KMS-11 (cell line): ENCODE measurements at regions not wholly inside any gene's neighbourhood (a gene's known extent, or its start where the extent isn't known, plus 50 kb on each side); places are given as distances from the start of the nearest gene placed in this dataset.

Source experiments
- H2AFZ ChIP-seq: fragments of 200-600 bp; sonication (generic); 2 replicates; pipeline ENCODE4 v1.6.1; 2016; ENCODE audit warnings: antibody characterized with exemption, mixed run types, low read depth
- H3K27ac ChIP-seq: fragments of 200-600 bp; sonication (generic); 2 replicates; pipeline ENCODE4 v1.6.1; 2016; ENCODE audit warnings: mild to moderate bottlenecking, mixed run types
- H3K27me3 ChIP-seq: fragments of 200-600 bp; sonication (generic); 2 replicates; pipeline ENCODE4 v1.6.1; 2017; ENCODE audit warnings: mild to moderate bottlenecking, low read depth, mixed run types, moderate library complexity; ENCODE audit not compliant: insufficient read depth
- H3K36me3 ChIP-seq: fragments of 200-600 bp; sonication (generic); 2 replicates; pipeline ENCODE4 v1.6.1; 2017; ENCODE audit warnings: mild to moderate bottlenecking, mixed run types; ENCODE audit not compliant: insufficient read depth
- H3K4me1 ChIP-seq: fragments of 200-600 bp; sonication (generic); 2 replicates; pipeline ENCODE4 v1.6.1; 2016; ENCODE audit warnings: mild to moderate bottlenecking, low read depth, mixed run types; ENCODE audit not compliant: poor library complexity, severe bottlenecking
- H3K4me2 ChIP-seq: fragments of 200-600 bp; sonication (generic); 2 replicates; pipeline ENCODE4 v1.7.0; 2016; ENCODE audit warnings: mild to moderate bottlenecking, mixed run types
- H3K4me3 ChIP-seq: fragments of 200-600 bp; sonication (generic); IDR thresholded peaks from 2 replicates; pipeline ENCODE4 v1.6.1; 2017; ENCODE audit warnings: low read depth, low read length, mixed read lengths; ENCODE audit not compliant: insufficient read depth
- H3K79me2 ChIP-seq: fragments of 200-600 bp; sonication (generic); 2 replicates; pipeline ENCODE4 v1.6.1; 2016; ENCODE audit warnings: low read depth, mixed run types; ENCODE audit not compliant: insufficient read depth
- H3K9ac ChIP-seq: fragments of 200-600 bp; sonication (generic); 2 replicates; pipeline ENCODE4 v1.6.1; 2016; ENCODE audit warnings: mild to moderate bottlenecking, mixed run types
- H4K20me1 ChIP-seq: fragments of 200-600 bp; sonication (generic); 2 replicates; pipeline ENCODE4 v1.6.1; 2016; ENCODE audit warnings: mild to moderate bottlenecking, mixed run types; ENCODE audit not compliant: insufficient read depth
- CTCF ChIP-seq: fragments of 200-600 bp; sonication (generic); conservative IDR thresholded peaks from 2 replicates; pipeline ENCODE4 v1.6.1; 2017; ENCODE audit warnings: low read depth, mild to moderate bottlenecking, antibody characterized with exemption, low read length, moderate library complexity, mixed read lengths

DNA sequence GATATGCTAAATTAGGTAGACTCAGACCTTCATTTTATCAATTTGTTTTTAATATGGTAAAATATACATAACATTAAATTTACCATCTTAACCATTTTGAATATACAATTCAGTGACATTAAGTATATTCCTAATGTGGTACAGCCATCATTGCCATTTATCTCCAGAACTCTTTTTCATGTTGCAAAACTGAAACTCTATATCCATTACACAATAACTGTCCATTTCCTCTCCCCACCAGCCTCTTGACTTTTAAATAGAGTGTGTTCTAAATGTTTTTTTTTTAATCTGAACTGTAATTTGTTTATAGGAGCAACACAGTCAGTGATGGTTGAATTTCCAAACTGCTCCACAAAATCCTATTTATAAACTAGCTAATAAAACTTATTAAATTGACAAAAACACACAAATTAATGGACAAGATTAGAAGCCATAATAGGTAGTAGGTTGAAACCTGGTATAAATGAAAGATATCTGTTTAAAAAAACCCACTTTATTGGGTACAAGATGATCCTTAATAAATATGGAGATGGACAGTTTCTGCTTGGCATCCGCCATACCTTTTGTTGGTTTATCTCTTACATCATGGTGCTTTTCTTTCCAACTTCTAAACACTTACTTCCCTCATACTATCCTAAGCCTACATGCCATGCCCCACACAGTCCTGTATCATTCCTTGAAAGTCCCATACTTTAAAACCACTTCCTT is 142.4 kb downstream of the ZPLD1 start:
- Histone ChIP-seq H4K20me1 (no peaks in the 10 kb centered on the region), H3K4me2 (peak overlapping the region; percentile 46), H2AFZ (no peak overlapping the region), H3K36me3 (no peaks in the 10 kb centered on the region), H3K27ac (no peak overlapping the region), H3K9ac (no peak overlapping the region), H3K27me3 (no peaks in the 10 kb centered on the region), H3K4me3 (no peak overlapping the region), H3K79me2 (no peaks in the 10 kb centered on the region), H3K4me1 (peaks cover 23% of the 10 kb centered on the region)
- no peak for TF ChIP-seq CTCF

DNA sequence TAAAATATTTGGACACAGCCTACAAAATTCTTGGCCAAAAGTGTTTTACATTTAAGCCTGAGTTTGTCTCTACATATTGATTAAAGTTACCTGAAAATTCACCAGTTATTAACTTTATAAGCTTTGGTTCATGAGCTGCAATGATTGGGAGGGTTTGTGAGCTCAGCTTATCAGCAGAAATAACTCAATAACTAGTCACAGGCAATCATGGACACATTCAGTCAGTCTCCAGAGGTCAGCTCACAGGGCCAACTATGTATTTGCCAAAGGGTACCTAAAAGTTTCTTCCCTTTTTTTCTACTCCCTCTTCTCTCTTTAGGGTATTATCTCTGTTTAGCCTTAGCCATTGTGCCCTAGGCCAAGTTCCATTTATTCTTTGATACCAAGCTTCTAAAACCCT is 145.9 kb downstream of the ZPLD1 start:
- H3K36me3 ChIP-seq = no peaks in the 10 kb centered on the region
- H3K9ac ChIP-seq = no peak overlapping the region
- H2AFZ ChIP-seq = no peak overlapping the region
- no peak overlapping the region for H3K27ac ChIP-seq
- no peak overlapping the region for H3K4me3 ChIP-seq
- H3K4me1 ChIP-seq = peaks cover 22% of the 10 kb centered on the region
- no peaks in the 10 kb centered on the region for H3K79me2 ChIP-seq
- no peak for TF ChIP-seq CTCF
- H4K20me1 ChIP-seq = no peaks in the 10 kb centered on the region
- H3K27me3 ChIP-seq = no peaks in the 10 kb centered on the region
- H3K4me2 ChIP-seq = no peak overlapping the region

DNA sequence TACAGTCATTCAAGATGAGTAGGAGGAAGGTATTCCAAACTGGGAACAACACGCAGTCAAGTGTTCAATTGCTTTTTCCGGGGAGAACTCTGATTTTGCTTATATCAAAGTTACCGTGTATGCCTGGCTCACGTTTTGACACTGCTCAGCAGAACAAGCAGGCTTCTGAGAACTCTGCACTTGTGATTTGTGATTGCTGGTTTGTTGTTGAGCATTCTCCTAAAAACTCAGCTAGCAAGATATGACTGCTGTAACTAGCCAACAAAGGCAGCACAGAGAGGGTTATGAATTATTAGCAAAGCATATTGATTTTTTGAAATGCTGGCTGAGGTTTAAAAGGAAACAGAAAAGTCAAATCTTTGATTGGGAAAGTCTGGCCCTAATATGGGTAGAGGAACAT is 151.7 kb downstream of the ZPLD1 start:
- Histone ChIP-seq H3K27me3 (no peaks in the 10 kb centered on the region), H4K20me1 (no peaks in the 10 kb centered on the region), H2AFZ (no peak overlapping the region), H3K79me2 (no peaks in the 10 kb centered on the region), H3K9ac (no peak overlapping the region), H3K4me2 (no peak overlapping the region), H3K36me3 (no peaks in the 10 kb centered on the region), H3K4me1 (peaks cover 13% of the 10 kb centered on the region), H3K27ac (no peak overlapping the region), H3K4me3 (no peak overlapping the region)
- TF ChIP-seq CTCF = no peak

DNA sequence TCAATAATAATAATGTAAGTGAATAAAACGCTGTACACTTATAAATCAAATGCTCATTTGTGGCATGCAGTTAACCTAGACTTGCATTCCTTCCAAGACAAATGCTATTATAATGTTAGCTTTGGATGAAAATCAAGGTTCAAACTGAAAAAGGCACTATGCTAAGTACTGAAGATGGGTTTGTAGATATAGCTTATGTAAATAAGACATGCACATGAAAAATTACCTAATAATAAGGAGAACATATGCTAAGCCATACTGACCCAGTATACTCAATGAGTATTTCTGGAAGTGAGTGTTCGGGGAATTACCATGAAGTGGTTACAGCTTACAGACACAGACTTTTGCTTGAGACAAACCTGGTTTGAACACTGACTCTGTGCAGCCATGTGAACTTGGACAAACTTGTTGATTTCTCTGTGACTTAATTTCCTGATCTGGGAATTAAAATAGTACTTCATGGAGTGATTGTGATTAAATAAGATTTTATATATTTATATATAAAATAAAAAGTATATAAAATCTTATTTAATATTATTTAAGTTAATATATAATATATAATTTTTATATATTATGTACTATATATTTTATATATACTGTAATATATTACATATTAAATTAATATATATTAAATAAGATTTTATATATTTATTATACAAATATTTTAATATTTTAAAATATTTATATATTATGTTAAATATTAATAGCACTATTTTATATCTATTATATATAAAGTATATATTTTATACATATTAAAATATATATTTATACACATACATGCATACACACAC is 159.2 kb downstream of the ZPLD1 start:
- Histone ChIP-seq H3K79me2 (no peaks in the 10 kb centered on the region), H3K36me3 (no peaks in the 10 kb centered on the region), H3K4me3 (no peak overlapping the region), H4K20me1 (no peaks in the 10 kb centered on the region), H3K4me1 (no peaks in the 10 kb centered on the region), H3K27ac (no peak overlapping the region), H3K9ac (no peak overlapping the region), H3K4me2 (no peak overlapping the region), H3K27me3 (no peaks in the 10 kb centered on the region), H2AFZ (no peak overlapping the region)
- TF ChIP-seq CTCF = no peak
